T47D (cell line): ENCODE measurements at regions not wholly inside any gene's neighbourhood (a gene's known extent, or its start where the extent isn't known, plus 50 kb on each side); places are given as distances from the start of the nearest gene placed in this dataset.
"Not testable (repeated sequence)": the region's sequence is repeated elsewhere in the genome, so short reads cannot be mapped to it uniquely, and the experiment has no call there.

Experiments
- DNase-seq, 2 experiments: peaks; one replicate each; pipeline versions ENCODE4 v3.0.0 to v3.0.0-alpha.2; 2011 to 2012; ENCODE audit warnings: low read depth in 1 of 2, low spot score in 1 of 2
- JUND ChIP-seq: IDR thresholded peaks from 2 replicates; pipeline ENCODE4 v1.6.1; 2012; ENCODE audit warnings: low read depth
- in situ Hi-C: cut with HindIII; loops from 2 replicates; pipeline ENCODE4 v1.10.0; 2016; ENCODE audit warnings: low sequenced_read_pairs, low pct_unique_long_range_greater_than_20kb

DNA sequence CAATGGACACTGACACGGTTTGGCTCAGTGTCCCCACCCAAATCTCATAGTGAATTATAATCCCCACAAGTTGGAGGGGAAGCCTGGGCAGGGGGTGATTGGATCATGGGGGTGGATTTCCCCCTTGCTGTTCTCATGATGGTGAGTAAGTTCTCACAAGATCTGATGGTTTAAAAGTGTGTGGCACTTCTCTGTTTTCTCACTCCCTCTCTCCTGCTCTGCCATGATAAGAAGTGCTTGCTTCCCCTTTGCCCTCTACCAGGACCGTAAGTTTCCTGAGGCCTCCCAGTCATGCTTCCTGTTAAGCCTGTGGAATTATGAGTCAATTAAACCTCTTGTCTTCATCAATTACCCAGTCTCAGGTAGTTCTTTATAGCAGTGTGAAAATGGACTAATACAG lies 115.8 kb upstream of the KIF2A start:
- in situ Hi-C loops = no loop called here
- no peak for DNase-seq
- no peak for TF ChIP-seq JUND

DNA sequence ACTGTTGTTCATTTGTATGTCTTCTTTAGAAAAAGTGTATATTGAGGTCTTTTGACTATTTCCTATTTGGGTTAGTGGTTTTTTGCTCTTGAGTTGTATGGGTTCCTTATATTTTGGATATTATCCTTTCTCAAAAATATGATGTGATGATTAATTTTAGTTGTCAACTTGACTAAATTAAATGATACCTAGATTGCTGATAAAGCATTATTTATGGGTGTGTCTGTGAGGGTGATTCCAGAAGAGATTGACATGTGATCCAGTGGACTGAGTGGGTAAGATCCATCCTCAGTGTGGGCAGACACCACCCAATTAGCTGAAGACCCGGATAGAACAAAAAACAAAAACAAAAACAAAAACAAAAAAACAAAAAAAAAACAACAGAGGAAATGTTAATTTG lies 115.1 kb upstream of the KIF2A start:
- in situ Hi-C loops = no loop called here
- no peak for DNase-seq
- no peak for TF ChIP-seq JUND

DNA sequence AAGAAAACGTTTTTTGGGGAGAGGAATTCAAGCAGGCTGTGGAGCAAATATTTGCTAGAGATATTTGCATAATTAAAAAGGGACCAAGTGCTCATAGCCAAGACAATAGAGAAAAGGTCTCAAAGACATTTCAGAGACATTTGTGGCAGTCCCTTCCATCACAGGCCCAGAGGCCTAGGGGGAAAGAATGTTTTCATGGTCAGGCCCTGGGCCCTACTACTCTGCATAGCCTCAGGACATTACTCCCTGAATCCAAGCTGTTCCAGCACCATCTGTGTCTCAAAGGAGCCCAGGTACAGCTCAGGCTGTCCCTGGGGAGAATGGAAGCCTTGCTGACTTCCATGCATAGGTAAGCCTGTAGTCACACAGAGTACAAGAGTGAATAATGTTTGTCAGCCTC lies 113.0 kb upstream of the KIF2A start:
- DNase-seq = no peak
- in situ Hi-C loops = no loop called here
- TF ChIP-seq JUND = no peak

DNA sequence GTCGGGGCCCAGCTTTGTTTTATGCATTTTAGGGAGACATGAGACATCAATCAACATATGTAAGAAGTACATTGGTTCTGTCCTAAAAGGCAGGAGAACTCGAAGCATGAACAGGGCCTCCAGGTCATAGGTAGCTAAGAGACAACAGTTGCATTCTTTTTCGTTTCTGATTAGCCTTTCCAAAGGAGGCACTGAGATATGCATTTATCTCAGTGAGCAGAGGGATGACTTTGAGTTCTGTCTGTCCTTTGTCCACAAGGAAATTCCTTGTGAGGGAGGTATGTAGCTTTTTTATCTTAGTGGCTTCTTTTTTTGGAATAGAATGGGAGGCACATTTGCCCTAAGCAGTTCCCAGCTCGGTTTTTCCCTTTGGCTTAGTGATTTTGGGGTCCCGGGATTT lies 109.5 kb upstream of the KIF2A start:
- DNase-seq, in situ Hi-C loops: not testable (repeated sequence)

DNA sequence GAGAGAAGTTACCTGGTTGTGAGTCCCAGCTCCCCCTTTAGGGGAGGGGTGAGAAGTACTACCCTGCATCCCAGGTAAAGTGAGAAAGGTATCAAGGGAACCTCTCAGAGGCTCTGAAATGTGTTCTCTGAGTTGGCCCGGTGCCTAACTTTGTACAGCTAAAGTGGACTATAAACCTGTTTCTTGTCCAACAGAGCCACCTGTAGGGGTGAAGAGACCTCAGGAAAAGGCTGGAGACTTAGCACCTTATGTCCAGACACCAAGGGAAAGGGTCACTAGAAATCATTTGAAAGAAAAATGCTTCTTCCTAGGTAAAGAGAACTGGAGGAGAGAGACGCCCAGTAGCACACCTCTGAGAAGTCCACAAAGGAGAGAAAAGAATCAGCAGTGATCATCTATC lies 108.3 kb upstream of the KIF2A start:
- in situ Hi-C loops = no loop called here
- TF ChIP-seq JUND = no peak
- peak in 1 of 2 experiments; percentile 7 for DNase-seq

DNA sequence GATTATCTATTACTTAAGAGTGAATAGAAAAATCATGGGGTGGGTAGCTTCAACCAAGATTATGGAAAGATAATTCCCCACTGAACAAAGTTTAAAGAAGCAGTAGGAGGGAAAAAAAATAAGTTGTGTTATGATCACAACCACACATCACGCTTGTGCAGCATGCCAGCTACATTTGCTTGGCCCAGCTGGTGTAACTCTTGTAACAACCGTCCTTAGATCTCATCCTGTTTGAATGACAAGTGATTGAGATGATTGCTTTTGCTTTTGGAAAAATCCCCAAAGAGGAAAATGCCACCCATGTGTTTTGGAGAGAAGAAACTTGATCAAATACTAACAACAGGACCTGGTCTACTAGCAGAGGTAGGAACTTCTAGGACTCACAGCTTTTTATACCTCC lies 107.6 kb upstream of the KIF2A start:
- TF ChIP-seq JUND = no peak
- in situ Hi-C loops = no loop called here
- no peak for DNase-seq

DNA sequence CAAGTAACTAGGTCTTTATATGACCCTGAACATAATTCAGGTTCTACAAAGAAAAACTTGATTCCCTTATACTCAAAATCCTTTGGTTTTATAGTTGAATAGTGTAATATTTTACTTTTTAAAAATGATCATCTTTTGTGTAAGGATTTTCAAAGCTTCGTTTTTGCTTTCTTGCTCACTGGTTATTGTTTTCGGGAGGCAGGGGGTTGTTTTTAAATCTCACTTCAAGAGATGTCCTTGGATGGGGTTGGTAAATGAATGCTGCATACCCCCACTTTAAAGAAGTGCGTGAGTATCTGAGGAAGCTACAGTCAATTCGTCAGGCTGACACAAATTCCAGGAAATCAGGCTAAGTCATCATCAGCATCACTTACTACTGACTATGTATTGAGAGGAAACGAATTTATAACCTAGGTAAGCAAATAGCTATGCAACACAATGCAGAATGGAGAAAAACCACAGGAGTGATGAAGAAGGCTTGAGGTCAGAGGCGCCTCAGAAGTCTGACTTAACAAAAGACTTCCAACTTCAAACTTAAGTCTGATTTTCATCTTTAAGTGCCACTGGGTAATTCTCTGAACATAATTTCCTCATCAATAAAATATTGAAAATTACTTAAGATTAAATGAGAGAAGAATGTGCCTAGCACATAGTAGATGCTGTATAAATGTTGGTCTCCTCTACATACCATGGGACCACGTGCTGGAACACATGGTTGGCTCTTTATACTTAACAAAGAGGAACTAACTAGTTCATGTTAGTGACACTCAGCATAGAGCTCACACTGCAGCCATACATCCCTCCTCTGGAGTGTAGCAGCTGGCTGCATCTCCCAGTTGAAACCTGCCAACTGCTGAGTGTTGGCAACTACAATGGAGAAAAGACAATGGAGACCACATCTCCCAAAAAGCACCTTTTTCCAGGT lies 106.0 kb upstream of the KIF2A start:
- no peak for TF ChIP-seq JUND
- no peak for DNase-seq
- in situ Hi-C loops = no loop called here

DNA sequence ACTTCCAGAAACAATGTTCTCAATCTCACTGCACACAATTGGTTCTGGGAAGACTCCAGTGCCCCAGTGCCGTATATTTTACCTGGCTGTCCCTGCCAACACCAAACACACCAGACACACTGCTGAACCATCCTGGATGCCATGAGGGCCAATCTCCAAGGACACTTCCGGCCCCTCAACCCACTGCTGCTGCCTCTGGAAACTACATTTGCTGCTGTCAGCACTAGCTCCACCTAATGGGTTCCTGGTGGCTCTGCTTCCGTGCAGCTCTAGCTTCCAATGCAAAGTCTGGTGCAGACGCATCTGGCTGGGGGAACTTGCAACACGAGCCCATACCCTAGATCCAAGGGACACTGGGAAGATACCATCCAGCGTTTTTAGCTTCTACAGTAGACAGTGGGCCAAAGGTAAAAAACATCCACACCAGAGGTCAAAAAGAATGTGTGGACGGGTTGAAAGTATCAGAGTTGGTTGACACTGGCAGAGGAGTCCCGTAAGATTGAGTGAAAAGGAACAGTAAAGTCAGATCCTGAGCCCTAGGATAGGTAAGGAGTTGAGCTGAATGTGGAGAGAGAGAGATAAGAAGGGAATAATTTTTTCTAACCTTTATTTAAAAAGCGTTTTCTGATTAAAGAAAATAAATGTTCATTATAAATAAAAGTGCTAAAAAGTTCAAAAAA lies 99.7 kb upstream of the KIF2A start:
- in situ Hi-C loops = no loop called here
- DNase-seq = peak in 1 of 2 experiments; percentile 57
- TF ChIP-seq JUND = no peak

DNA sequence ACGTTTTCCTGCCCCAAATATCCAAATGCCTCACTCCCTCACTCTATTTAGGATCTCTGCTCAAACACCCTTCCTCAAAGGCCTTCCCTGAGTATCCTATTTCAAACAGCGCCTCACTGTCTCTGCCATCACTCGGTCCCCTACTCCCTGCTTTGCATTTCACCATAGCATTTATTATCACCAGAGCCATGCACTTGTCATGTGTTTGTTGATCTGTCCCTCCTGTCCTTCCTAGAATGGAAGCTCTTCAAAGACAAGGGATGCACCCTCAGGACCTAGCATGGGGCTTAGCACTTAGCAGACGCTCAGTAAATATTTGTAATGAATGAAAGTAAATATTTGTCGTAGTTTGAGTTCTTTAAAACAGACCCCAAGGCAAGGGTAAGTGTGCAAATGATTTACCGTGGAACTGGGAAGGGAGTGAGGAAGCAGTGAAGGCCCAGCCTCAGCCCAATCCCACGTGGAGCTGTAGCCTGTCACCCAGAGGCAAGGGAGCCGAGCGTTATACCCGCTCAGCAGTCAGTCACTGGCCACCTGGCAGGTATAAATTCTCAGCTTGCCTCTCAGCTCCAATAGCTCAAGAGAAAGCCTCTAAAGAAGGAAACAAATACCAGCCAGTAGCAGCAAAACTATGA lies 97.7 kb upstream of the KIF2A start:
- in situ Hi-C loops = no loop called here

DNA sequence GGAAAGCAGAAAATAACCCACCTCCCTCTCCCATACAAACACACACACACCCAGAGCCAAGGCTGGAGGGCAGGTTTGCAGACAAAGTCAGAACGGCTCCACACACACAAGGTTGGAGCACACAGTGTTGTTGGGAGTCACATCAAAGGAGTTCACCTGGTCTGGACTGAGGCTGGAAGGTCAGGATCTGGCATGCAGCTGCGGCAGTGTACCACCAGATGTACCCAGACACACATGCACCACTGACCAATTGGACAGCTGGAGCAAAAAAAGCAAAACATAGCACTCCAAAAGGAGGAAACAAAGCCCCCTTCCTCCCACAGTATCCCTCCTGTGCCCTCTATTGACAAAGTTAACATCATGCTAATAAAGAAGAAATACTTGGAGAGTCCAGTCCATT lies 94.6 kb upstream of the KIF2A start:
- in situ Hi-C loops = no loop called here
- no peak for DNase-seq

More for the DNA sequence above, 97.7 kb upstream of the KIF2A start:
- no peak for TF ChIP-seq JUND
- DNase-seq = peak in 1 of 2 experiments; percentile 44

DNA sequence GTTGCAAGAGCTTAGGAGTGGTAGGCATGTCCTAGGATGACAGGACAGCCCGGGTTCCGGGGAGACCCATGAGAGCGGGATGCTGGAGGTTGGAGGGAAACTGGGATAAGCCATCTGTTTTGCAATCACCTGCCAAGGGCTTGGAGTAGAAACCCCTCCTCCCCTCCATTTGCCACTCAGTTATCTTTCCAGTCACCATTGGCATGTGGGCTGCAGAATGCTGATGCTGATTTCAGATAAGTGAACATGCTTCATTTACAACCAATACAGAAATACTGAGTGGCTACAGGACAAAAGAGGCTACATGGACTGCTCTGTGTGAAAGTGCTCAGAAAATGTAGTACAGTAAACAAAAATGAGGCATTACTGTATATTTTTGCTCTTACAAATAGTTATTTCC lies 93.4 kb upstream of the KIF2A start:
- no peak for DNase-seq
- no peak for TF ChIP-seq JUND
- in situ Hi-C loops = no loop called here

More for the DNA sequence above, 94.6 kb upstream of the KIF2A start:
- TF ChIP-seq JUND = no peak

DNA sequence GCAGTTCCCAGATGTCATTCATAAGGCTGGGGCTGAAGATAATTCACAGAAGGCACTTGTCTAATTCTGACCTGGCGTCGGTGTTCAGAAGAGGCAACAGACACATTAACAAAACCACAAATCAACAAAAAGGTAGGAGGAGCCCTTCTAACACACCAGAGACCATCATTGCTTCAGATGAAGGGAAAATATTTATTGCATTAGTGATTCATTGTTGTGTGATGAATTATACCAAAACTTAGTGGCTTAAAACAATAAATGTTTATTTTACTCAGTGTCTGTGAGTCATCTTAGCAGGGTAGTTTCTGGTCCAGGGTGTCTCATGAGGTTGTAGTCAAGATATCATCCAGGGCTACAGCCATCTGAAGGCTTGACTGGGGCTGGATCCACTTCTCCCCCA lies 91.3 kb upstream of the KIF2A start:
- TF ChIP-seq JUND = no peak
- in situ Hi-C loops = no loop called here
- DNase-seq = no peak

DNA sequence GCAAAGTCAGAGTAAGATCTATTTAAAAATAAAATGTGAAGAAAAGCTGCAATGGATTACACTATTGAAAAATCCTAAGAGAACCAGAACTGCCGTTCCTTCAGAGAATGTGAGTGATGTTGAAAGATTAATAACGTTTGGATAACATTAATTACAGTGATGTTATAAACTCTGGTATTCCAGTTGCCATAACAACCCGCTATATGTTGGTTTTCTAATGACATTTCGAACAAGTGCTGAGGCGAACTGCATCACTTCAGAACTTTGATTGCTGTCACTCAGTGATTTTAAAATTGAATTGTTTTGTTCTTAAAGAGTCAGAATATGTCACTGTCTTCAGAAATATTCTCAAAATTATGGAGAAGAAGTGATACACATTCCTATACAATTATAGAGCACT lies 89.4 kb upstream of the KIF2A start:
- DNase-seq, in situ Hi-C loops: not testable (repeated sequence)

DNA sequence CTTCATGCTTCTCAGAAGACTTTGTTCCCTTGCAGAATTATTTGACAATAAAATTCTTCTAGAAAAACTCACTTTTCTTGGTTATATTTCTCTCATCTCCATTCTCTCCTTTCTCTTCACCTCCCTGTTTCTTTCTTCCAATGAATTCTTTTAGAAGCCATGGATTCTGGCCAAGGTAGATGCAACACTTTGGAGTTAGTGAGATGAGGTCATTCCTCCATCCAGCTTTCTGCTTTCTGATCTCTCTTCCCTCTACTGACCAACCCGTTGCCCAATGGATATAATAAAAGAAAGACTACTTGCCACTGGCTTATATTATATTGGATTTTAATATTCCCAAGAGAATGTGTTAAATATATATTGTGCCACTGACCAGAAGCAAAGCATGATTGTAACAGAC lies 88.9 kb upstream of the KIF2A start:
- in situ Hi-C loops = not testable (repeated sequence)

DNA sequence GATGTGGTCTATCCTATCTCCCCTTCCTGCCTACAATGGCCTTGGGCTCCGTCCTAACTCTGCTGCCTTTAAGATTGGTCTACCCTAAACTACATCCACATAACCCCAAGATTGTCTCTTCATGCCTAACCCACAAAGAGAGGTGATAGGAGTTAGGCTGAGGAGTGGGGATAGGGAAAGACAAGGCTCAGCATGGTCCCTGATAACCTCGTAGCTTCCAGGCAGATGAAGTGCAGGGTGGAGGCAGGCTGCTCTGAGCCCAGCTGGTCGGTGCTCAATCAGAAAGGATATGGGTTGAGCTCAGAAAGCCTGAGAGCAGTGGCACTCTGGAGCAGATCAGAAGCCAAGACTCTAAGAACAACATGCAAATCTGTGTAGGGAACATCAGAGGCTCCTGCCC lies 87.1 kb upstream of the KIF2A start:
- DNase-seq, in situ Hi-C loops: not testable (repeated sequence)

More for the DNA sequence above, 88.9 kb upstream of the KIF2A start:
- DNase-seq = not testable (repeated sequence)

DNA sequence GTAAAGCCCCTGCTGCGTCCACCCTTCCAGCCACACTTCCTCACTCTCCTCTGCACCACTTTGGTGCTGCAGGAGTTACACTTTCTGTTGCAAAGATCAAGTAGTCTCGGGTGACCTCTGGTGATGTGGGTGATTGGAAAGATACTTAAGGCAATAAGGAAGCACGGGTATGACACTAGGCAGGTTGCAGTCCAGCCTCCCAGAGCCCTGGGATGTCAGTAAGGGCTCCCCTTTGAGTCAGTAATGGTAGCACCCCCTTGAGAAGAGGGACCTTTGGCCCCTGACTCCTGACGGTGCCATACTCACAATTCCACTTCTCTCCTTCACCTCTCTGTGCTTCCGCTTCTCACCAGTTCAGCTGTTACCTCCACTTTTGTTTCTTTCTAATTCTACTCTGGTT lies 84.1 kb upstream of the KIF2A start:
- DNase-seq, in situ Hi-C loops: not testable (repeated sequence)

DNA sequence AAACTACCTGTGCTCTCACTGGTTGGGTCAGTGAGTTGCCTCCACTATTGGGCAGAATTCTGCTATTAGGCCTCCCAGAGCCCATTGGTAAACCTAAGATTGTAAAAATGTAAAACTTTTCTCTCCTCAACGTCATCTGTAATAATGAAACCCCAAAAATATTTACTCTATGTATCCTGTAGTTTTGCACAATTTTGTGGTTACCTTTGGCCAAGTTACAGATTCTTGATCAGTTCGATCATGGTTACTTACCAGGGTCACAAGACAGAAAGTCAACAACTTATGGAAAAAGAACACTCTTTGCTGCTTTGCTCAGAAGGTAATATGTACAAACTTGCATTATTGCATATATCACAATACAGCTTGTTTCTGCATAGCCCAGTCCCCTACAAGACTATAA lies 83.7 kb upstream of the KIF2A start:
- DNase-seq, in situ Hi-C loops: not testable (repeated sequence)
